RPMI8226 (cell line): ENCODE measurements at regions not wholly inside any gene's neighbourhood (a gene's known extent, or its start where the extent isn't known, plus 50 kb on each side); places are given as distances from the start of the nearest gene placed in this dataset.

Source experiments
- DNase-seq: peaks from one replicate; pipeline ENCODE4 v3.0.0-alpha.2; 2015

GRCh38 chr5:153030755-153031725, 459.4 kb upstream of the GRIA1 start:
- DNase-seq = no peak

- no peak for DNase-seq
Observed at GRCh38 chr5:153039501-153039900, 451.0 kb upstream of the GRIA1 start.

- no peak for DNase-seq
Observed at GRCh38 chr5:153043886-153044285, 446.6 kb upstream of the GRIA1 start.

- no peak for DNase-seq
Observed at GRCh38 chr5:153050496-153051179, 439.8 kb upstream of the GRIA1 start.

GRCh38 chr5:153066281-153066680, 424.2 kb upstream of the GRIA1 start:
- DNase-seq = no peak

GRCh38 chr5:153067869-153068268, 422.6 kb upstream of the GRIA1 start:
- DNase-seq = no peak

- DNase-seq = no peak
Observed at GRCh38 chr5:153079396-153079795, 411.1 kb upstream of the GRIA1 start.

- no peak for DNase-seq
Observed at GRCh38 chr5:153080940-153081339, 409.5 kb upstream of the GRIA1 start.

- DNase-seq = no peak
Observed at GRCh38 chr5:153081385-153081784, 409.1 kb upstream of the GRIA1 start.

GRCh38 chr5:153084511-153084910, 406.0 kb upstream of the GRIA1 start:
- no peak for DNase-seq

GRCh38 chr5:153086486-153086885, 404.0 kb upstream of the GRIA1 start:
- no peak for DNase-seq

GRCh38 chr5:153088538-153088937, 401.9 kb upstream of the GRIA1 start:
- no peak for DNase-seq

- DNase-seq = no peak
Observed at GRCh38 chr5:153094333-153094732, 396.1 kb upstream of the GRIA1 start.

GRCh38 chr5:153096381-153096780, 394.1 kb upstream of the GRIA1 start:
- DNase-seq = no peak

- DNase-seq = no peak
Observed at GRCh38 chr5:153099328-153099727, 391.1 kb upstream of the GRIA1 start.

- no peak for DNase-seq
Observed at GRCh38 chr5:153101235-153102180, 389.0 kb upstream of the GRIA1 start.

- DNase-seq = no peak
Observed at GRCh38 chr5:153116916-153117315, 373.6 kb upstream of the GRIA1 start.

GRCh38 chr5:153118018-153118417, 372.5 kb upstream of the GRIA1 start:
- DNase-seq = no peak

GRCh38 chr5:153122403-153122802, 368.1 kb upstream of the GRIA1 start:
- no peak for DNase-seq

GRCh38 chr5:153130296-153130695, 360.2 kb upstream of the GRIA1 start:
- DNase-seq = no peak

GRCh38 chr5:153135411-153135810, 355.1 kb upstream of the GRIA1 start:
- DNase-seq = no peak

GRCh38 chr5:153136910-153137614, 353.4 kb upstream of the GRIA1 start:
- DNase-seq = no peak
